ENCODE measurements at regions not wholly inside any gene's neighbourhood (a gene's known extent, or its start where the extent isn't known, plus 50 kb on each side); places are given as distances from the start of the nearest gene placed in this dataset.
"Not testable (repeated sequence)": the region's sequence is repeated elsewhere in the genome, so short reads cannot be mapped to it uniquely, and the experiment has no call there.

DNA sequence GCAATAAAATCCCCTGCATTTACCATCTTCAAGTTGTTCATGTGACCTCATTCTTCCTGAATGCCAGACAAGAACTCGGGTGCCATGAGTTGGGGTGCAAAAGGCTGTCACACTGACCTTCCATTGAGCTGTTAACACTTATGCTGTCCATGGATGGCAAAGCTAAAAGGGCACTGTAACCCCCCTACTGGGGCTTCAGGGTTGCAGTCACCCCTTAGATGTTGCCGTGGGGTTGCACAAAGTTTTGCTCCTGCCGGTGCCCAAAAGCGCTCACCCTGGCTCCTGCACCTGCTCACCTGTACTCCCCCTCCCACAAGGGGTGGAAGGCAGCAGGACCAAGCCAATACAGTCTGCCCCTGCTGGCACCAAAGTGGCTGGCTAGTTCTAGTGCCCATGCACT is 208.2 kb downstream of the RHOU start:
- intact Hi-C loops (cut with micrococcal nuclease): no loop called here
- Mint-ChIP-seq H3K27ac (no peak overlapping the region), H3K27me3 (ENCODE audit: low read depth) (no peaks in the 10 kb centered on the region), H3K9me3 (no peaks in the 10 kb centered on the region), H3K36me3 (ENCODE audit: low read depth) (no peaks in the 10 kb centered on the region), H3K4me1 (ENCODE audit: low read depth) (peaks cover 5% of the 10 kb centered on the region), H3K4me3 (ENCODE audit: low read depth) (no peak overlapping the region)
- DNase-seq (ENCODE audit: low spot score): no peak

DNA sequence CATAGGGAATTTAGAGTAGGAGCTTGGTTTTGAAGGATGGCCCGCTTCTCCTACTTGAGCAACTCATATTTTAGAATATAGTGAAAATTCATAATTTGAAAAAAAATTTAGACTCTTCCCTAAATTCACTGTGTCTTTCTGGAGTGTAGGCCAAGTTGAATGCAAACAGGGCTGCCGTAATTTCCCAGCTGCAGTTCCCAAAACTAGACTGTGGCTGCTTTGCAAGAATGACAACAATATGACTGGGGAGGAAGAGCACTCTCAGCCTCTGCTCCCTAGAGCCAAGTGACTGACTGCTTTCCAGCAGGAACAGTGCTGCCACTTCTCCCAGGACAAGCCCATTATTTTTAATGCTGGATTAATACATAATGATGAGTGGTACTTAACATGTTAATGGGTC is 209.0 kb downstream of the RHOU start:
- H3K36me3 Mint-ChIP-seq (ENCODE audit: low read depth): no peaks in the 10 kb centered on the region
- intact Hi-C loops (cut with micrococcal nuclease): no loop called here
- no peaks in the 10 kb centered on the region for H3K9me3 Mint-ChIP-seq
- H3K4me3 Mint-ChIP-seq (ENCODE audit: low read depth): no peak overlapping the region
- H3K27me3 Mint-ChIP-seq (ENCODE audit: low read depth): no peaks in the 10 kb centered on the region
- H3K4me1 Mint-ChIP-seq (ENCODE audit: low read depth): peaks cover 2% of the 10 kb centered on the region
- DNase-seq (ENCODE audit: low spot score): no peak
- H3K27ac Mint-ChIP-seq: no peak overlapping the region

DNA sequence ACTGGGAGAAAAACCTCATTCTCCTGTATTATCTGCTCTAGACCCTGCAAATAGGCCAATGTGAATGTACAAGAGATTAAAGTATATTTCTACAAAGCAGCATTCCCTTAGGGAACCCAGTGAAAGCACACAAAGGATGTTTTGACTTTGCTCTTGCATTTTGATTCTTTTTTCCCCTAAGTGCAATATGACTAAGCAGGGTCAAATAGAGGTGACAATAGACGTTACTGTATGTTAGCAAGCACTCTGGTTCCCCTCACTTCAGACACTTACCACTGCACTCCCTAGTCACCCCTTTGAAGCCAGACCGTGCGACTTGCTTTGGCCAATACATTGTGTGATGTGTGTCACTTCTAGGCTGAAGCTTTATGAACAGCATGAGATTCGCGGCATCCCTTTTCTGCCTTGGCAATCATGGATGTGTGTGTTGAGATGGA is 209.7 kb downstream of the RHOU start:
- Mint-ChIP-seq H3K4me1 (ENCODE audit: low read depth) (peaks cover 2% of the 10 kb centered on the region), H3K36me3 (ENCODE audit: low read depth) (no peaks in the 10 kb centered on the region), H3K4me3 (ENCODE audit: low read depth) (no peak overlapping the region), H3K27ac (no peak overlapping the region), H3K9me3 (no peaks in the 10 kb centered on the region), H3K27me3 (ENCODE audit: low read depth) (no peaks in the 10 kb centered on the region)
- DNase-seq (ENCODE audit: low spot score): no peak
- intact Hi-C loops (cut with micrococcal nuclease): no loop called here

DNA sequence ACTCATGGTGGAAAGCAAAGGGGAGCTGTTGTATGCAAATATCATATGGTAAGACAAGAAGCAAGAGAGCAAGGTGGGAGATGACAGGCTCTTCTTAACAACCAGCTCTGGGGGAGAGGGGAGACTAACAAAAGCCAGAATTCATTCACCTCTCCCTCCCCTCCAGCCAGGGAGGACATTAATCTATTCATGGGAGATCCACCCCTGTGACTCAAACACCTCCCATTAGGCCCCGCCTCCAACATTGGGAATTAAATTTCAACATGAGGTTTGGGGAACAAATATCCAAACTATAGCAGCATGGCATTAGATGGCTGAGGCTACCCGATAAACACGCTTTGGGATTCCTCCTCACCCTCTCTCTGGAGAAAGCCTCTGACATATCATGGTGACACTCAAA is 210.6 kb downstream of the RHOU start:
- no peak overlapping the region for H3K27ac Mint-ChIP-seq
- intact Hi-C loops (cut with micrococcal nuclease): no loop called here
- DNase-seq (ENCODE audit: low spot score): no peak
- H3K27me3 Mint-ChIP-seq (ENCODE audit: low read depth): no peaks in the 10 kb centered on the region
- no peak overlapping the region for H3K4me3 Mint-ChIP-seq (ENCODE audit: low read depth)
- no peaks in the 10 kb centered on the region for H3K9me3 Mint-ChIP-seq
- H3K4me1 Mint-ChIP-seq (ENCODE audit: low read depth): peaks cover 2% of the 10 kb centered on the region
- H3K36me3 Mint-ChIP-seq (ENCODE audit: low read depth): no peaks in the 10 kb centered on the region

DNA sequence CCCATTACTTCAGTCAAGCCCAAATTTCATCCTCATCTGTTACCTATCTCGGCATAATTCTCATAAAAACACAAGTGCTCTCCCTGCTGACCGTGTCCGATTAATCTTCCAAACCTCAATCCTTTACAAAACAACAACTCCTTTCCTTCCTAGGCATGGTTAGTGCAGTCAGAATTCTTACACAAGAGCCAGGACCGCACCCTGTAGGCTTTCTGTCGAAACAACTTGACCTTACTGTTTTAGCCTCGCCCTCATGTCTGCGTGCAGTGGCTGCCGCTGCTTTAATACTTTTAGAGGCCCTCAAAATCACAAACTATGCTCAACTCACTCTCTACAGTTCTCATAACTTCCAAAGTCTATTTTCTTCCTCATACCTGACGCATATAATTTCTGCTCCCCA is 214.3 kb downstream of the RHOU start:
- H3K36me3 Mint-ChIP-seq (ENCODE audit: low read depth); H3K4me3 Mint-ChIP-seq (ENCODE audit: low read depth); H3K27ac Mint-ChIP-seq; DNase-seq (ENCODE audit: low spot score); intact Hi-C loops (cut with micrococcal nuclease); H3K27me3 Mint-ChIP-seq (ENCODE audit: low read depth); H3K4me1 Mint-ChIP-seq (ENCODE audit: low read depth); H3K9me3 Mint-ChIP-seq: not testable (repeated sequence)

DNA sequence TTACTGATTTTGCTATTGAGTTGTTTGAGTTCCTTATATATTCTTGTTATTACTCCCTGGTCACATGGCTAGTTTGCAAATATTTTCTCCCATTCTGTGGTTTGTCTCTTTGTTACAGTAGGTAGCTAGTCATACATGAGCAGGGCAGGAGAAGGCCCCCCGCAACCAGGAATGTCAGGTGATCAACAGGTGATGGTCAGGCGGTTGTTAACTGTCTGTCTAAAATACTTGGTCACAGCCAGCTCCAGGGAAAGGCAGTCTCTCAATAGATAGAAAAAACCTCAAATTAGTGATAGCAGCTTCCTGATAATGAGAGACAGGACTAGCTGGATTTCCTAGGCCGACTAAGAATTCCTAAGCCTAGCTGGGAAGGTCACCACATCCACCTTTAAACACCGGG is 217.9 kb downstream of the RHOU start:
- no peaks in the 10 kb centered on the region for H3K9me3 Mint-ChIP-seq
- H3K36me3 Mint-ChIP-seq (ENCODE audit: low read depth): no peaks in the 10 kb centered on the region
- no peak overlapping the region for H3K4me3 Mint-ChIP-seq (ENCODE audit: low read depth)
- no peaks in the 10 kb centered on the region for H3K4me1 Mint-ChIP-seq (ENCODE audit: low read depth)
- H3K27me3 Mint-ChIP-seq (ENCODE audit: low read depth): peaks cover 3% of the 10 kb centered on the region
- DNase-seq (ENCODE audit: low spot score): no peak
- H3K27ac Mint-ChIP-seq: no peak overlapping the region
- intact Hi-C loops (cut with micrococcal nuclease): no loop called here

DNA sequence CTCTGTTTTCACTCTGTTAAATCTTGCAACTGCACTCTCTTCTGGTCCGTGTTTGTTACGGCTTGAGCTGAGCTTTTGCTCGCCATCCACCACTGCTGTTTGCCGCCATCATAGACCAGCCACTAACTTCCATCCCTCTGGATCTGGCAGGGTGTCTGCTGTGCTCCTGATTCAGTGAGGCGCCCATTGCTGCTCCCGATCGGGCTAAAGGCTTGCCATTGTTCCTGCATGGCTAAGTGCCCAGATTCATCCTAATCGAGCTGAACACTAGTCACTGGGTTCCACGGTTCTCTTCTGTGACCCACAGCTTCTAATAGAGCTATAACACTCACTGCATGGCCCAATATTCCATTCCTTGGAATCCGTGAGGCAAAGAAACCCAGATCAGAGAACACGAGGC is 218.5 kb downstream of the RHOU start:
- DNase-seq (ENCODE audit: low spot score); H3K27ac Mint-ChIP-seq; H3K27me3 Mint-ChIP-seq (ENCODE audit: low read depth); H3K4me1 Mint-ChIP-seq (ENCODE audit: low read depth); H3K36me3 Mint-ChIP-seq (ENCODE audit: low read depth); H3K4me3 Mint-ChIP-seq (ENCODE audit: low read depth); H3K9me3 Mint-ChIP-seq; intact Hi-C loops (cut with micrococcal nuclease): not testable (repeated sequence)

DNA sequence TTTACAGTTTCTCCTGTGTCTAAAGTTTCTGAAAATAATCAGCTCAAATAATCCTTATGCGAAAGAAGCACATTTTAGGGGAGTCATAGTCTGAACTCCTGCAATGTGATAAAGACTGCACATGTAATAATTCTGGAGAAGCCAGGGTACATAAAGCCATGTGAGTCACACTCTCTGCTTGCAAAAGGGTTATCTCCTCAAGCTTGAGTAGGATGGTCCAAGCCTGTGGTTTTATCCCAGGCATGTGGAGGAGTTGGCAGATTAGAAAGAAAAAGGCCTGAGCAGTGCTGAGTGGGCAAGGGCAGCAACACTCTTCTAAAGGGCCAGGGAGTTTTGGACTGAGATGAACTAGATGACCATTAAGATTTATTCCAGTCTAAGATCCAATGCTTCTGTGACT is 220.4 kb downstream of the RHOU start:
- Mint-ChIP-seq H3K27ac (no peak overlapping the region), H3K4me1 (ENCODE audit: low read depth) (no peaks in the 10 kb centered on the region), H3K27me3 (ENCODE audit: low read depth) (peaks cover 3% of the 10 kb centered on the region), H3K9me3 (no peaks in the 10 kb centered on the region), H3K4me3 (ENCODE audit: low read depth) (no peak overlapping the region), H3K36me3 (ENCODE audit: low read depth) (no peaks in the 10 kb centered on the region)
- intact Hi-C loops (cut with micrococcal nuclease): no loop called here
- no peak for DNase-seq (ENCODE audit: low spot score)

DNA sequence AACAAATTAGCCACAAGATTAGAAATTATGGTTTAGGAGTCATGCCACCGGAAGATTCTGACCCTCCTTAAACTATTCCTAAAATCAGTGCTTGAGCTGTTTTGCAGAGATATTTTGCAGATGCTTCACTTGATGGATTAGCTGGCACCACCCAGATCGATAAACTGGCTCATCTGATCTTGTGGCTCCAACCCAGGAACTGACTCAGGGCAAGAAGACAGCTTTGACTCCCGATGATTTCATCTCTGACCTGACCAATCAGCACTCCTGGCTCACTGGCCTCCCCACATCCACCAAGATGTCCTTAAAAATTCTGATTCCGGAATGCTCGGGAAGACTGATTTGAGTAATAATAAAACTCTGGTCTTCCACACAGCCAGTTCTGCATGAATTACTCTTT is 221.6 kb downstream of the RHOU start:
- Mint-ChIP-seq H3K27me3 (ENCODE audit: low read depth) (peaks cover 3% of the 10 kb centered on the region), H3K4me1 (ENCODE audit: low read depth) (no peaks in the 10 kb centered on the region), H3K27ac (no peak overlapping the region), H3K9me3 (no peaks in the 10 kb centered on the region), H3K4me3 (ENCODE audit: low read depth) (no peak overlapping the region), H3K36me3 (ENCODE audit: low read depth) (no peaks in the 10 kb centered on the region)
- intact Hi-C loops (cut with micrococcal nuclease): no loop called here
- no peak for DNase-seq (ENCODE audit: low spot score)

DNA sequence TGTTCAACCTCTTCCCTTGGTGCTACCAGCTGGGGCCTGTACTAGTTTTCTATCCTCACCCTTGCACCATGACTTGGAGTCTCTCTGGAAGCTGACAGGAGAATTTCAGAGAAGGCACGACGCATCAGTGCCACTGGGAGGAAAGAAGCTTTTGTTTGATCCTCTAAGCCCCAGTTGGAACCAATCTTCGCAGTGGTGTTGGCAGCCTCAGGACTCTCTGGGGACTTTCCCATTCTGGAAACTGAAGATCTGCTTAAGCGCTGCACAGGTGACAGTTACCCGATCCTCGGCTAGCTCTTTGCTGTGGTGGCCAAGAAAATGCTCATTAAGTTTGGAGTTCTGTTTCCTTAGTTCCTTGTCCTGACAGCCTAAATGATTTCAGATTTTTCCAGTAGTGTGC is 222.3 kb downstream of the RHOU start:
- H3K4me3 Mint-ChIP-seq (ENCODE audit: low read depth): no peak overlapping the region
- intact Hi-C loops (cut with micrococcal nuclease): no loop called here
- no peak for DNase-seq (ENCODE audit: low spot score)
- peaks cover 3% of the 10 kb centered on the region for H3K27me3 Mint-ChIP-seq (ENCODE audit: low read depth)
- H3K36me3 Mint-ChIP-seq (ENCODE audit: low read depth): no peaks in the 10 kb centered on the region
- H3K9me3 Mint-ChIP-seq: no peaks in the 10 kb centered on the region
- H3K4me1 Mint-ChIP-seq (ENCODE audit: low read depth): no peaks in the 10 kb centered on the region
- no peak overlapping the region for H3K27ac Mint-ChIP-seq

DNA sequence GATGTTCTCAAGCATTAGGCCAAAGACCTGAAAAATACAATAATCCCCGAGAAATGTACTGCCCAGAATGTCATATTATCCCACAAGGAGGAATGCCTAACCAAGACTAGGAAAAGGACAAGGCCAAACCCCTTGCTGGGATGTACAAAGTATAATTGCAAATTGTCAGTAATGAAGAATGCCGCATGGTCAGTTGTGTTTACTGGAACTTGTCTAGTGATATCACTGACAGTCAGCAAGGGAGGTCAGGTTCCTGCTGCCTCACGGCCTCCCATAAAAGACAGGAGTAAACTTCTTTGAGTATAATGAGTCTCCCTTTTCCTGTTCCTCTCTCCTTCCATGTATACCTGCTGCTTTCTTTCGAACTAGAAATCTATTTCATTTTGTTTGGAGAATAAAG is 222.8 kb downstream of the RHOU start:
- intact Hi-C loops (cut with micrococcal nuclease): no loop called here
- no peaks in the 10 kb centered on the region for H3K9me3 Mint-ChIP-seq
- no peaks in the 10 kb centered on the region for H3K36me3 Mint-ChIP-seq (ENCODE audit: low read depth)
- H3K27me3 Mint-ChIP-seq (ENCODE audit: low read depth): peaks cover 3% of the 10 kb centered on the region
- no peak for DNase-seq (ENCODE audit: low spot score)
- no peak overlapping the region for H3K4me3 Mint-ChIP-seq (ENCODE audit: low read depth)
- H3K4me1 Mint-ChIP-seq (ENCODE audit: low read depth): no peaks in the 10 kb centered on the region
- H3K27ac Mint-ChIP-seq: no peak overlapping the region

DNA sequence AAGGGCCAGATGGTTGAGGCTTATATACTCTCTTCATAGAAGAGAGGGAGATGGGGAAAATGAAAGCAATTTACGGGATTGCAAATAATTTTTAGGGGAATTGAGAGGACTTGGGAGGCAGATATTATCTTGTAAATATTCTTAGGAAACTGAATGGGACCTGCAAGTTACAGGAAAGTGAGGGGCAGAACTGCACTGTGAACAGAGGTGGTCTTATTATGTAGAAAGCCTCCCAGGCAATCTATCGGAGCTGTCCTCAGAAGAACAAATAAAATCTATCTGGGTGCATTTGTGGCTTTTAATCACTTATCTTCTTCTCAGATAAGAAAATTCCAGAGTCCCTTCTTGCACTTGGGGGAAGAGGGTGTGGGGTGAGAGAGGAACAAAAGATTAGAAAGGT is 223.5 kb downstream of the RHOU start:
- Mint-ChIP-seq H3K36me3 (ENCODE audit: low read depth) (no peaks in the 10 kb centered on the region), H3K4me1 (ENCODE audit: low read depth) (no peaks in the 10 kb centered on the region), H3K4me3 (ENCODE audit: low read depth) (no peak overlapping the region), H3K27ac (no peak overlapping the region), H3K9me3 (no peaks in the 10 kb centered on the region), H3K27me3 (ENCODE audit: low read depth) (peaks cover 3% of the 10 kb centered on the region)
- DNase-seq (ENCODE audit: low spot score): no peak
- intact Hi-C loops (cut with micrococcal nuclease): no loop called here

DNA sequence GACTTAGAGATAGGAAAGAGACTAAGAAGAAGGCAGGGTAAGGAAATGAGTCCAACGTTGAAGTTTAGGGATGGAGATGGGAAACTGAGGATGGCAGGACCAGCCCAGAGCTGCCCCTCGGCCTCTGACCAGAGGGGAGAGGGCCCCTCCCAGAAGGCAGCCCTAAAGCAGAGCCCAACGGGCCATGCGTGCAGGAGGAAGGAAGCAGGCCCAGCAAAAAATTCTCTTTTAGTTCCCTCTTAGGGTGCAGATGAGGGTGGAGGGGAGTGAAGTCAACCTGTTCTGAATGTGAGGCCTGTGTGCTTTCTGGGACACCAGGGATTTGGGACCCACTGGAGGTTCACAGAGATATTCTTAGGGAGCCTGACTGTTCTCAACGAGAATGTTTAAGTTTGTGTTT is 225.4 kb downstream of the RHOU start:
- Mint-ChIP-seq H3K9me3 (no peaks in the 10 kb centered on the region), H3K27me3 (ENCODE audit: low read depth) (peaks cover 8% of the 10 kb centered on the region), H3K36me3 (ENCODE audit: low read depth) (no peaks in the 10 kb centered on the region), H3K4me1 (ENCODE audit: low read depth) (no peaks in the 10 kb centered on the region), H3K4me3 (ENCODE audit: low read depth) (no peak overlapping the region), H3K27ac (no peak overlapping the region)
- no peak for DNase-seq (ENCODE audit: low spot score)
- intact Hi-C loops (cut with micrococcal nuclease): no loop called here

DNA sequence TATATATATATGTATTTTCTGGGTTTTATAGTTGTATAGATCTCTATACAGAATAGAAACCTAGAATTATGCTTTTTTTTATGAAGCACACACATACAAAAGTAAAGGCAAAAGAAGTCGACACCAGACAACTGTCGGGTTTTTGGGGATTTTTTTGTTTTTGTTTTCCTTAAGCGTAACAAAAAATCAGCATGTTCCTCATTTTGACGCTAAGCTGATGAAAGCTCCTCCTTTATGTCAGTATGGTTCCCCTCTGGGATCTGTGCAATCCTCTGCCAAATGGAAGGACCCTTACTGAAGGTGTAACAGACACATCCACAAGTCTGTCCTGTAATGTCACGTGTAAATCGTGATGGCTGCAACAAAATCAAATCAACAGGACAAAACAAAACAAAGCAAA is 226.2 kb downstream of the RHOU start:
- no peak for DNase-seq (ENCODE audit: low spot score)
- H3K27me3 Mint-ChIP-seq (ENCODE audit: low read depth): peaks cover 13% of the 10 kb centered on the region
- H3K36me3 Mint-ChIP-seq (ENCODE audit: low read depth): no peaks in the 10 kb centered on the region
- H3K4me1 Mint-ChIP-seq (ENCODE audit: low read depth): no peaks in the 10 kb centered on the region
- H3K27ac Mint-ChIP-seq: no peak overlapping the region
- no peak overlapping the region for H3K4me3 Mint-ChIP-seq (ENCODE audit: low read depth)
- intact Hi-C loops (cut with micrococcal nuclease): no loop called here
- no peaks in the 10 kb centered on the region for H3K9me3 Mint-ChIP-seq
